ENCODE measurements at regions not wholly inside any gene's neighbourhood (a gene's known extent, or its start where the extent isn't known, plus 50 kb on each side); places are given as distances from the start of the nearest gene placed in this dataset. TPM values are rescaled to one million over a fixed set of nuclear protein-coding genes. Genes with fewer than 3 reads are reported as not detected.

Small RNAs in the stretch of these regions (microRNA-seq; reads per million reads assigned to microRNA genes)
- not detected for gene MIR8062

Measured in cardiac septum (tissue), 1 donor.